ENCODE measurements at regions not wholly inside any gene's neighbourhood (a gene's known extent, or its start where the extent isn't known, plus 50 kb on each side); places are given as distances from the start of the nearest gene placed in this dataset.

DNA sequence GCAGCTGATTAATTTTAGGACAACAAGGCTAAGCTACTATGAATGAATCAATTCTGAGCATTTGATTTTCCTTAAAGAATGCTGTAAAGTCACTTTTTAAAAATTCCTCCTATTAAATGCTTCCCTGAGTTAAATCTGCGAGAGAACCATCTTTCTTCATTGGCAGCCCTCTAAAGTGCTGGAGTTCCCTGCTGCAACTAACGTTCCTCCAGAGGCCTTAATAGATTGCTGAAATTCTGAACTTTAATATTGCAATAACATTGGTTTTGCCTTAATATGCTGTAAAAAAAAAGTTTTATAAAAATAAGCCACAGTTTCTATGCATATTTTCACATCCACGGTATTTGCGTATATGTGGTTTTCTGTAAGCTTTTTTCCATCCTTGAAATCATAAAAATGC, 298.0 kb upstream of the PIK3R1 start:
- no peak overlapping the region for H3K4me3 Mint-ChIP-seq
- H3K4me1 ChIP-seq: peaks cover under 1% of the 10 kb centered on the region
- no peak overlapping the region for H2AFZ ChIP-seq (replicated peaks)
- H3K36me3 Mint-ChIP-seq: no peaks in the 10 kb centered on the region
- no peaks in the 10 kb centered on the region for H4K20me1 ChIP-seq (ENCODE audit: low read depth)
- TF ChIP-seq, protein P1, sequence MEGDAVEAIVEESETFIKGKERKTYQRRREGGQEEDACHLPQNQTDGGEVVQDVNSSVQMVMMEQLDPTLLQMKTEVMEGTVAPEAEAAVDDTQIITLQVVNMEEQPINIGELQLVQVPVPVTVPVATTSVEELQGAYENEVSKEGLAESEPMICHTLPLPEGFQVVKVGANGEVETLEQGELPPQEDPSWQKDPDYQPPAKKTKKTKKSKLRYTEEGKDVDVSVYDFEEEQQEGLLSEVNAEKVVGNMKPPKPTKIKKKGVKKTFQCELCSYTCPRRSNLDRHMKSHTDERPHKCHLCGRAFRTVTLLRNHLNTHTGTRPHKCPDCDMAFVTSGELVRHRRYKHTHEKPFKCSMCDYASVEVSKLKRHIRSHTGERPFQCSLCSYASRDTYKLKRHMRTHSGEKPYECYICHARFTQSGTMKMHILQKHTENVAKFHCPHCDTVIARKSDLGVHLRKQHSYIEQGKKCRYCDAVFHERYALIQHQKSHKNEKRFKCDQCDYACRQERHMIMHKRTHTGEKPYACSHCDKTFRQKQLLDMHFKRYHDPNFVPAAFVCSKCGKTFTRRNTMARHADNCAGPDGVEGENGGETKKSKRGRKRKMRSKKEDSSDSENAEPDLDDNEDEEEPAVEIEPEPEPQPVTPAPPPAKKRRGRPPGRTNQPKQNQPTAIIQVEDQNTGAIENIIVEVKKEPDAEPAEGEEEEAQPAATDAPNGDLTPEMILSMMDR (IDR thresholded peaks at IDR 0.05): no peak
- TF ChIP-seq EZH2phosphoT487 (IDR thresholded peaks at IDR 0.05): no peak
- no peak for TF ChIP-seq EZH2 (IDR thresholded peaks at IDR 0.05)
- H3K27ac ChIP-seq: no peak overlapping the region
- no peaks in the 10 kb centered on the region for H3K79me2 ChIP-seq (ENCODE audit: low read depth)
- no peak overlapping the region for H3K4me3 ChIP-seq
- DNase-seq (ENCODE audit: low spot score): no peak
- H3K9me3 ChIP-seq (ENCODE audit: low read depth): no peaks in the 10 kb centered on the region
- H3K27me3 Mint-ChIP-seq (ENCODE audit: insufficient read depth, low read depth): no peaks in the 10 kb centered on the region
- H3K4me1 Mint-ChIP-seq: no peaks in the 10 kb centered on the region
- no peak overlapping the region for H3K9ac ChIP-seq
- H3K36me3 ChIP-seq: no peaks in the 10 kb centered on the region
- no peak overlapping the region for H3K27ac Mint-ChIP-seq
- H3K9me3 Mint-ChIP-seq: peaks cover 7% of the 10 kb centered on the region
- no peak overlapping the region for H3K4me2 ChIP-seq
- no peaks in the 10 kb centered on the region for H3K27me3 ChIP-seq
- H3F3A ChIP-seq (ENCODE audit: low read depth): no peaks in the 10 kb centered on the region

DNA sequence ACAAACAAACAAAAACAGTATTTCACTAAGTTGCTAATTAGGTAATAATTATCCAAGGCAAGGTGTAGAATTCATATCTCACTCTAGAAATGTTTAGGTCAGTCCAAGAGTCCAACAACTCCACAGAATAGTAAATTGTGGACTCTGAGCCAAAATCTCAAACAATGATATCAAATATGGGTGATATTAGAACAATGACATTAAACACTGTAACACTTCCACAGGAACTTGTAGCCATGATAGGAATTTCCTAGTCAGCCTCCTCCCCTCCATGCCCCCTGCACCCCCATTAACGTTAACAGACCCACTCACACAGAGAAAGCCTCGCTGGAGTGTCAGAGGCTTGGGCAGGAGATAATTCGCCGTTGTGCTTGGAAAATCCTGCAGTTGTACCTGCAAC, 305.0 kb upstream of the PIK3R1 start:
- no peak overlapping the region for H3K4me3 ChIP-seq
- H3K27ac Mint-ChIP-seq: no peak overlapping the region
- no peaks in the 10 kb centered on the region for H3K27me3 ChIP-seq
- H3K9me3 ChIP-seq (ENCODE audit: low read depth): no peaks in the 10 kb centered on the region
- no peaks in the 10 kb centered on the region for H3K79me2 ChIP-seq (ENCODE audit: low read depth)
- H3K27me3 Mint-ChIP-seq (ENCODE audit: insufficient read depth, low read depth): no peaks in the 10 kb centered on the region
- H3K4me2 ChIP-seq: no peak overlapping the region
- no peak overlapping the region for H3K4me3 Mint-ChIP-seq
- TF ChIP-seq EZH2 (IDR thresholded peaks at IDR 0.05) (no peak), EZH2phosphoT487 (IDR thresholded peaks at IDR 0.05) (no peak)
- TF ChIP-seq, protein P1 (IDR thresholded peaks at IDR 0.05): no peak
- no peaks in the 10 kb centered on the region for H3F3A ChIP-seq (ENCODE audit: low read depth)
- no peak overlapping the region for H3K9ac ChIP-seq
- no peaks in the 10 kb centered on the region for H3K4me1 Mint-ChIP-seq
- no peaks in the 10 kb centered on the region for H3K9me3 Mint-ChIP-seq
- H3K36me3 Mint-ChIP-seq: no peaks in the 10 kb centered on the region
- DNase-seq (ENCODE audit: low spot score): no peak
- no peak overlapping the region for H2AFZ ChIP-seq (replicated peaks)
- H4K20me1 ChIP-seq (ENCODE audit: low read depth): no peaks in the 10 kb centered on the region
- no peak overlapping the region for H3K27ac ChIP-seq
- no peaks in the 10 kb centered on the region for H3K36me3 ChIP-seq
- H3K4me1 ChIP-seq: peaks cover 4% of the 10 kb centered on the region

DNA sequence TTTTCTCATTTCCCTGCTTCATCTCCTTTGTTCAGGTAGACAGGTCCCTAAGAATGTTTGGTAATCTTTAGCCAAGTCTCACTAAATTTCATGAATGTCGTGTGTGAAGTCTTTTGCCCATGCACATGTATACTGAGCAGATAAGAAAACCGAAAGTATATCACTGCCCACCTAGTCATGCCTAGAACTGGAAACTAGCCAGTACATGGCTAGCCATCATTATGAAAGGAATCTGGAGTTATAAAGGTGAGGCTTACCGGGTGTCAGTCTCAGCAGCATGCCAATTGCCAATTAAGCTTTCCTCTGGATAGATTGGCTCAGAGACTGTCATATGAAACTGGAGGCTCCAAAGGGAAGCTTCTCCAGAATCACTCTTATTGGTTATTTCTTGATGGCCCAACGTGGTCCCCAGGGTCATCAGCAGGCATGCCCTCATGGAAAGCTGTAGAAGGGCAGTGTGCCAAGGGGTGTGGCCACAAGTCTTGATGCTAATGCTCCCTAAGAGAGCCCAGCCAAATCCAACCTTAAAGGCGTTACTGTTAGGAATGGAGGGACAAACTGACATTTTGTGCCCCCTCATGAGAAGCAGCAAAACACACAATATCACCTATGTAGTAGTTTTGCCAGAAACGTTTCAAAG, 307.3 kb upstream of the PIK3R1 start:
- Histone ChIP-seq H3K79me2 (ENCODE audit: low read depth) (no peaks in the 10 kb centered on the region), H4K20me1 (ENCODE audit: low read depth) (no peaks in the 10 kb centered on the region), H3K4me3 (no peak overlapping the region), H3K36me3 (no peaks in the 10 kb centered on the region), H3K27me3 (no peaks in the 10 kb centered on the region), H3K9ac (no peak overlapping the region), H2AFZ (replicated peaks) (no peak overlapping the region), H3K4me1 (peaks cover 4% of the 10 kb centered on the region), H3K9me3 (ENCODE audit: low read depth) (no peaks in the 10 kb centered on the region), H3K4me2 (no peak overlapping the region), H3K27ac (no peak overlapping the region), H3F3A (ENCODE audit: low read depth) (no peaks in the 10 kb centered on the region)
- TF ChIP-seq EZH2 (IDR thresholded peaks at IDR 0.05): no peak
- TF ChIP-seq EZH2phosphoT487 (IDR thresholded peaks at IDR 0.05): no peak
- TF ChIP-seq, protein P1 (IDR thresholded peaks at IDR 0.05): no peak
- no peak for DNase-seq (ENCODE audit: low spot score)
- no peak overlapping the region for H3K27ac Mint-ChIP-seq
- H3K4me3 Mint-ChIP-seq: no peak overlapping the region
- H3K27me3 Mint-ChIP-seq (ENCODE audit: insufficient read depth, low read depth): no peaks in the 10 kb centered on the region
- H3K4me1 Mint-ChIP-seq: no peaks in the 10 kb centered on the region
- H3K36me3 Mint-ChIP-seq: no peaks in the 10 kb centered on the region
- H3K9me3 Mint-ChIP-seq: no peaks in the 10 kb centered on the region

All from neural progenitor cell (in vitro differentiated cells).